GM11168 (cell line): ENCODE measurements at regions not wholly inside any gene's neighbourhood (a gene's known extent, or its start where the extent isn't known, plus 50 kb on each side); places are given as distances from the start of the nearest gene placed in this dataset.

ENCODE experiments used
- in situ Hi-C: fragments of 300-500 bp; cut with MboI; formaldehyde crosslinking; loops from one replicate; pipeline ENCODE4 v1.12.0; 2022; ENCODE audit warnings: low sequenced_read_pairs; ENCODE audit not compliant: unreplicated experiment

- in situ Hi-C loops = no loop called here
These were observed 502.9 kb upstream of the STXBP6 start for GRCh38 chr14:25552826-25553225.

DNA sequence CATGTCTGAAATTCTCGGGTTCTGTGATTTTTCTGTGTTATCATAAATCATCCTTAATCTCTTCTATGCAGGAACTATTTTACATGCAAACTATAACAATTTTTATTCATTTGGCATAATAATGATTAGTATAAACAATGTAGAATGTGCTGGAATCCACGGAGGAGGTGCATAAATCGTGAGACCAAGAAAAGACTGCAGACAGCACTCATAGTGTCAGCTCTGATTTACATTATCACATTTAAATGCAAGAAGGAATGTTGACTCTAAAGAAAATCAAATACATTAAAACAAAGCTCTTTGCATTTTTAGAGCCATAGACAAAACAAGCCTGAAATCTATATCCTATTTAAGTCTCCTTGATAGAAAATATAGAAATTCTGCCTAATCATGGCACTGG is 501.7 kb upstream of the STXBP6 start:
- in situ Hi-C loops = no loop called here

GRCh38 chr14:25546826-25547225 is 496.9 kb upstream of the STXBP6 start:
- in situ Hi-C loops = no loop called here

GRCh38 chr14:25537846-25538455 is 488.0 kb upstream of the STXBP6 start:
- in situ Hi-C loops = no loop called here

GRCh38 chr14:25526290-25526689 is 476.3 kb upstream of the STXBP6 start:
- in situ Hi-C loops = no loop called here

DNA sequence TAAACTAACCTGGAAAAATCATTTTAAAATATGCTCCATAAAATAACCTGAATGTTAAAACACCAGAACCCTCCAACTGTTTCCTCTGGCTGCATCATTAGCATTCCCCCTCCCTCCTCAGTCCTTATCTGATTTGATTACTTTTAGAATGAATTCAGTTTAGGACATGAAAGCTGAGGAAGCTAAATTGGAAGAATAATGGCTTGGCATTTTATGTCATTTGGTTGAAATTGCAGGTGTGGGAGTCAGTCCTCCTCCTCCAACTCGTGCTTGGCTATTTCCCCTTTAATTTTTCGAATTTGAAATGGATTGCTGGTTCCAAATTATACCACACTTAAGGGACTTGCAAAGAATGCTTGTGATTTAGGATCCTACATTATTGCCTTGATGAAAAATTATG is 473.0 kb upstream of the STXBP6 start:
- in situ Hi-C loops = no loop called here

DNA sequence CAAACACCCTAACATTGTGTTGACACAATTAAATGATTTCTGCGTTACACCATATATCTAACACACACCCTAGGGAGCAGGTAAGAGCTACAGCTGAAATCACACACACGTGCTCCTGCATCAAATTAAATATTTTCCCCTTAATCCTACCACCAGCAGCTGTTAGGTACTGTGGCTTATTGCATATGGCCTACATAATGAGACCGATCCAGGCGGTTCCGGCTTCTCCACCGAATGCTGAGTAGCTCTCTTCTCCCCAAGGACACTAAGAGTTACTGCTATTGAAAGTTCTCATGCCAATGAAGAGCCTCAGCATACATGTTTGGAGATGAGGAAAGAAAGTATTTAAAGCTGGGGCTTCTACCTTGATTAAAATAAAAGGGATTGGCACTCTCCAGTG is 472.2 kb upstream of the STXBP6 start:
- in situ Hi-C loops = no loop called here

DNA sequence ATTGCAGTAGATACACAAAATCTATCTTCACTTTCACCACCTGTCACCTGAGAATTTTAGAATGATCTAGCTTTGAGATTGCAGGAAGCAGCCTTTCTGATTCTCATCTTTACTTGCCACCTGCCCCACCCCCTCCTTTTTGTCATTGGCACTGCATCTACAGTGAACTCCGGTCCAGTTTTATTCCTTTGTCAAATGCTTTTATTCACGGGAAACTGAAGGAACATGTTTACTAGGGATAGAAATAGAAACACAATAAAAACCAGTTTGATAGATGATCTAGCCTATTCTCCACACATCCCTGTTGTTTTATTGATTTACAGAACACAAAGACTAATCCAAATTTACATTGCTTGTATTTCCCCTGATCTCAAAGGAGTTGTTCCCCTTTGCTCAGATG is 471.7 kb upstream of the STXBP6 start:
- in situ Hi-C loops = no loop called here

- in situ Hi-C loops = no loop called here
These were observed 470.9 kb upstream of the STXBP6 start for GRCh38 chr14:25520821-25521220.

- in situ Hi-C loops = no loop called here
These were observed 468.4 kb upstream of the STXBP6 start for GRCh38 chr14:25518364-25518763.

DNA sequence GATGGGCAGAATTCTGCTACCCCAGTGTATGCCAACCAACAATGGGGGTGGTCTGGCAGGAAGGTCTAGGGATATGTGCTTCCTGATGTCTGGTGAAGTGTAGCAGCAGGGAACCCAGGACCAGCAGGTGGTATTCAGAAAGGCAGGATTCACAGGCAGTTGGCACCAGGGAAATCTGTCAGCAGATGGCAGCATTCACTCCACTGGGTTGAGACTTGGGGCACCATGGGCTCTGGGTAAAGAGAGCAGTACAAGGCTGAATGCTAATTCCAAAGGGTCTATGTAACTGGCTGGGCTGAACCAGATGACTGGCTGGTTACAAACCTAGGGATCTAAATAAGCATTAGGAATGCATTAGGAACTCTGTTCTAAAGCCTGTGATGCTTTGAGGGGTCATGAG is 466.9 kb upstream of the STXBP6 start:
- in situ Hi-C loops = no loop called here

DNA sequence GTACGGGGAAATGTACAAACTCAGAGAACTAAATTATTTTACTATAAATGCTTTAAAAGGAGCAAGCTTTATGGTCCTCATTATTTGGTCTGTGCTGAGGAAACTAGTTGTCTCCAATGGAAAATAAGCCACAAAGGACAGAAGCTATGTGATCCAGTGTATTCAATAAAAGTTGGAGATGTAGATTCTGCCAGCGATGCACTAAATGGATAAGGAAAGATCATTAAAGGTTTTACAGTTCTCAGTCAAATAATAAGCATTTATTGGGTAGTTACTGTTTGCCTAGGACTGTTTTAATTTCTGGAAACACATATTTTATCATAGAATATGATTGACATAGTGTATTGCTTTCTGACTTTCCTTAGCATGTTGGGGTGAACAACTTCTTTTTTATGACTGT is 458.9 kb upstream of the STXBP6 start:
- in situ Hi-C loops = no loop called here

DNA sequence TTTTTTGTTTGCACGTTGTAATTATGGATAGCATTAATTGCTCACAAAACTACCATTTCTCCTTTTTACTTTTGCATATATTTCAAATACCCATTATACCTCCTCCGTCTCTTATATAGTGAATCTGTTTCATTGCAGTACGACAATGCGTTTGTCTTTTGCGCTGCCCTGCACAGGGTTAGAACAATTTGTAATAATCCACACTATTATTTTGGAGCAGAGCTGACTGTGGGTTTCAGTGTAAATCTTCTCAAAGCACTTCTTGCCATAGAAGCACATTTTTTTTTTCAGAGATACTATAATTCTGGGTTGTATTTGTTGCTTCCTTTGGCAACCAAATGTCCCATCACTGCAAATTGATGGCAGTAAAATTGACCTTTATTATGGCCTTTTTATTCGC is 451.8 kb upstream of the STXBP6 start:
- in situ Hi-C loops = no loop called here

DNA sequence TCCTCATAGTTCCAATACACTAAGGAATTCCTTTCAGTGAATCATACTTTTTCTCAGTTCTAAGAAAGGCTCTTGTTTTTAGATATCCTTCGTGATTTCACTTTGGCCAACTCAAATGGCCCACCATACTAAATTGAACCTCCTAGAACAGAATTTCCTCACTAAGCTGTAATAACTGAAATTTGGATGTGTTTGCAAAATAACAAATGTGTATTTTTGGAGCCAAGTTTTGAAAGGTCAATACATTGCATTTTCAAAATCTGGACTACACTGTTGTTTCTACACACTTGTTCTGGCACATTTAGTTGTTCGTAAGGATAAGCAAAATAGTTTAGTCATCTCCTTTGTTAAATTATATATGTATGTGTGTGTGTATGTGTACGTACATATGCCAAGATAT is 439.0 kb upstream of the STXBP6 start:
- in situ Hi-C loops = no loop called here

- in situ Hi-C loops = no loop called here
These were observed 435.4 kb upstream of the STXBP6 start for GRCh38 chr14:25485381-25485780.

- in situ Hi-C loops = no loop called here
These were observed 435.0 kb upstream of the STXBP6 start for GRCh38 chr14:25484906-25485305.

- in situ Hi-C loops = no loop called here
These were observed 434.3 kb upstream of the STXBP6 start for GRCh38 chr14:25484235-25484634.

DNA sequence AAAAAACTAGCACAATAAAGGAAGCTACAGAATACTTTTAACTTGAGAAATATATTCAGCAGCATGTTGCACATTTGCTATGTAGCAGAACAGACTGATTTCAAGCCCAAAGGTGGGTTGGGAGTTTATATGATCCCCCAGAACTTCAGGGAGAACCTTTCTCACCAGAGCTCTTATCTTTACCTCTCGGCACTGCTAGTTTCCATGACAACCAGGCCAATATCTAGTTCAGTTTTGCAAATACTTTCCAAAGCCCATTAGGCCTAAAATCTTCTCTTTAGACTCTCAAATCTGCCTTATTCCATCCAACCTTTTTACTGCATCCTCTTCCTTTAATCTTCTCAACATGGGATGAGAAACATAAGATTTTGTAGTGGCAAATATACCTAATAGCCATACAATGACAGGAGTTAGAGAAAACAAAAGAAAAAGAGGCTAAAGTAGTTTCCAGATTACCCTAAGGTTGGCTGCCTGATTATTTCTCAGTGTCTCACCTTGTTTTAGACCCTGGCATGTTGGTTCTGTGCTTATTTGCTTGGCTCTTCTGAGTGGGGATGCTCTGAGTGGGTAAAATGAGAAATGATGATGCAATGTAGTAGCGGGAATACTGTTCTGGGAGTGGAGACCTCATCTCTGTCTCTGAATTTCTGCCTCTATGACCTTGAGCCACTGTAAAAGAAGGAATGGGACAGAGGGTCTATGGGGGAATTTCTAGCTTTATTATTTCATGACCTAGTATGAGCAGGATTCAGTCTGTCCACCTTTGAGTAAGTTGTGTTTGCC is 427.6 kb upstream of the STXBP6 start:
- in situ Hi-C loops = no loop called here

- in situ Hi-C loops = no loop called here
These were observed 422.8 kb upstream of the STXBP6 start for GRCh38 chr14:25472700-25473099.

DNA sequence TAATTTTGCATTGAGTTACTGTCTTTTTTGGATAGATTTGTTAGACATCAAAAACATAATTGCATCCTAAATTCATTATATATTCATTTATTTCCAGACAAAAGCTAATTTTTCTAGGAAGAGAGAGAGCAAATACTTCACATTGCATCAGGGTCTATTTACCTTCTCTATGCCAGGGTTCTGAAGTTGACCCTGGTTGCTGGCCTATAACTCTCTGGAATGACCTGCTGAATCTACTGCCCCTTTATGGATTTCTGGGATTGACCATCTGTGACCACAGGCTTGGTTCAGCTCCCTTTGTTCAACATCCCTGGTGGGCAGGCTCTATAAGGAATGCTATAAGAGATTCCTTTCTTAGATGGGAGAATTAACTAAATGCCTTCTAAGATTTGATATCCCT is 414.8 kb upstream of the STXBP6 start:
- in situ Hi-C loops = no loop called here

DNA sequence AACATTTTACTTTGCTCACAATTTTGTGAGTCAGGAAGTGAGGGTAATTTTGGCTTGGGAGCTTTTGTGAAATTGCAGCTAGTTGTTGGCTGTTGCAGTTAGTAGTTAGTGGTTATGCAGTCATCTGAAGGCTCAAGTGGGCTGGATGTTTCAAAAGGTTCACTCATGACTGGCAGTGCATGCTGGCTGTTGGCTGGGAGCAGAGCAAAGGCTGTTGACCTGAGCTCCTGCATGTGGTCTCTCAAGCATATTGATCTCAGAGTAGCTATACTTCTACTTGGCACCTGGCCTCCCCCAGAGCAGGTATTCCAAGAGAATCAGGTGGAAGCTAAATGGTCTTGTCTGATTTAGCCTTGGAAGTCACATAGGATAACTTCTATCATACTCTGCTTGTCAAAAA is 414.1 kb upstream of the STXBP6 start:
- in situ Hi-C loops = no loop called here

DNA sequence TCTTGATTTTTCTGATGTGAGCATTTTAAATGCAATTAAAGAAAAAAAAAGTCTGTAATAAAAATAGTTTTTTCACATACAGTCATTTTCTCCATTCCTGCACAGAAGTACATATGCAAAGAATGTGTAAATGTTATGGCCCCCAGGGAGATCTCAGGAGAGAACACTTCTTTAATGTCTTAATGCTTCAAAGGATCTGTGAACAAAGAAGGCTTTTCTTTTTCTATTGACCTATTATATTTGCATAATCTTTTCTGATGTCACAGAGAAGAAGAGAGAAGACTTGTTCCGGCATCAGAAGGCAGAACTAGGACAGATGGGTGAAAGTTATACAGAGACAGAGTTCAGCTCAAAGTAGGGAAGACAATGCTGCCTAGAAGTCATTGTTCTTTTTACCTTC is 413.5 kb upstream of the STXBP6 start:
- in situ Hi-C loops = no loop called here
